Breast epithelium (tissue), 4 donors: ENCODE measurements at regions not wholly inside any gene's neighbourhood (a gene's known extent, or its start where the extent isn't known, plus 50 kb on each side); places are given as distances from the start of the nearest gene placed in this dataset.

Source experiments
- DNase-seq, 2 donors: peaks; one replicate each; pipeline ENCODE4 v3.0.0-alpha.2; 2019; ENCODE audit warnings: low spot score in 2 of 2
- H3K27ac ChIP-seq, 2 donors: fragments of 200-600 bp; sonication (generic) in 1 of 2; one replicate each; pipeline ENCODE4 v1.5.1; 2016 to 2019; ENCODE audit warnings: mild to moderate bottlenecking in 1 of 2
- H3K27me3 ChIP-seq, 2 donors: fragments of 200-600 bp; sonication (generic) in 1 of 2; one replicate each; pipeline versions ENCODE4 v1.5.1 to v1.6.0; 2017 to 2019; ENCODE audit warnings: control low read depth in 1 of 2, mild to moderate bottlenecking in 1 of 2
- H3K36me3 ChIP-seq: fragments of 200-600 bp; one replicate; pipeline ENCODE4 v1.5.1; 2019
- H3K4me1 ChIP-seq, 2 donors: fragments of 200-600 bp; sonication (generic); one replicate each; pipeline ENCODE4 v1.5.1; 2016 to 2019; ENCODE audit warnings: control low read depth in 1 of 2
- H3K4me3 ChIP-seq, 3 donors: fragments of 200-600 bp; sonication (generic); 1 replicate in 2 of 3; 2 replicates in 1 of 3; pipeline ENCODE4 v1.5.1; 2016 to 2019; ENCODE audit warnings: mild to moderate bottlenecking in 3 of 3, moderate library complexity in 2 of 3
- H3K9me3 ChIP-seq, 2 donors: fragments of 200-600 bp; sonication (generic) in 1 of 2; one replicate each; pipeline ENCODE4 v1.5.1; 2016 to 2019; ENCODE audit warnings: control low read depth in 1 of 2
- POLR2A ChIP-seq: fragments of 450-650 bp; IDR thresholded peaks from one replicate; pipeline ENCODE4 v1.6.1; 2016; ENCODE audit warnings: antibody characterized with exemption, mild to moderate bottlenecking, moderate library complexity
- POLR2AphosphoS5 ChIP-seq, 3 donors: sonication (generic); formaldehyde crosslinking; IDR thresholded peaks; one replicate each; pipeline ENCODE4 v1.6.1; 2017; ENCODE audit warnings: antibody characterized with exemption in 3 of 3
- intact Hi-C: fragments of 100-400 bp; cut with DNase I; formaldehyde crosslinking; loops from one replicate; pipeline ENCODE4 v1.15.1; 2023; ENCODE audit warnings: low total_unique reads
- TF ChIP-seq, protein P1 (sequence below), 3 donors: fragments of 450-650 bp; IDR thresholded peaks; one replicate each; pipeline ENCODE4 v1.5.1; 2016 to 2017; ENCODE audit warnings: antibody characterized with exemption in 3 of 3, mild to moderate bottlenecking in 3 of 3, moderate library complexity in 3 of 3

DNA sequence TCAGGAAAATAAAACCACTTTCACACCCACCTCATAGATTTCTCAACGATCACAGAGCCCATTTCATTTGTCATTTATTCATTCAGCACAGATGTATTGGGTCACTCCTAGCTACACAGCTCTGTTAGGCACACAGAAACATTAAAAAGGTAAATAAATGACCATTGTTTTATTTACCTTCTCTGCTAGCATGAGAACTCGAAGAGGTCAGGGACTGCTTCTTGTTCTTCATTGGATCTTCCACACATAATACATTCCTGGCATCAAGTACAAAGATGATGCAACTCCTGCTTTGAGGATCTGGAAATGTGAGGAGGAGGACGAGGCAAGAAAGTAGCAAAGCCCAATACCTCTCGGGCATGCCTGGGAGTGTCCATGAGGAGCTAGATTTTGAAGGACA lies 168.1 kb downstream of the RBM26 start:
- Histone ChIP-seq H3K27ac (no peak overlapping the region), H3K4me3 (no peak overlapping the region), H3K27me3 (no peaks in the 10 kb centered on the region), H3K9me3 (no peaks in the 10 kb centered on the region), H3K36me3 (no peaks in the 10 kb centered on the region), H3K4me1 (no peaks in the 10 kb centered on the region)
- DNase-seq, result no peak
- TF ChIP-seq POLR2AphosphoS5 (IDR thresholded peaks at IDR 0.05) (no peak), POLR2A (no peak)
- TF ChIP-seq, protein P1, sequence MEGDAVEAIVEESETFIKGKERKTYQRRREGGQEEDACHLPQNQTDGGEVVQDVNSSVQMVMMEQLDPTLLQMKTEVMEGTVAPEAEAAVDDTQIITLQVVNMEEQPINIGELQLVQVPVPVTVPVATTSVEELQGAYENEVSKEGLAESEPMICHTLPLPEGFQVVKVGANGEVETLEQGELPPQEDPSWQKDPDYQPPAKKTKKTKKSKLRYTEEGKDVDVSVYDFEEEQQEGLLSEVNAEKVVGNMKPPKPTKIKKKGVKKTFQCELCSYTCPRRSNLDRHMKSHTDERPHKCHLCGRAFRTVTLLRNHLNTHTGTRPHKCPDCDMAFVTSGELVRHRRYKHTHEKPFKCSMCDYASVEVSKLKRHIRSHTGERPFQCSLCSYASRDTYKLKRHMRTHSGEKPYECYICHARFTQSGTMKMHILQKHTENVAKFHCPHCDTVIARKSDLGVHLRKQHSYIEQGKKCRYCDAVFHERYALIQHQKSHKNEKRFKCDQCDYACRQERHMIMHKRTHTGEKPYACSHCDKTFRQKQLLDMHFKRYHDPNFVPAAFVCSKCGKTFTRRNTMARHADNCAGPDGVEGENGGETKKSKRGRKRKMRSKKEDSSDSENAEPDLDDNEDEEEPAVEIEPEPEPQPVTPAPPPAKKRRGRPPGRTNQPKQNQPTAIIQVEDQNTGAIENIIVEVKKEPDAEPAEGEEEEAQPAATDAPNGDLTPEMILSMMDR (IDR thresholded peaks at IDR 0.05), result no peak
- intact Hi-C loops, result no loop called here

DNA sequence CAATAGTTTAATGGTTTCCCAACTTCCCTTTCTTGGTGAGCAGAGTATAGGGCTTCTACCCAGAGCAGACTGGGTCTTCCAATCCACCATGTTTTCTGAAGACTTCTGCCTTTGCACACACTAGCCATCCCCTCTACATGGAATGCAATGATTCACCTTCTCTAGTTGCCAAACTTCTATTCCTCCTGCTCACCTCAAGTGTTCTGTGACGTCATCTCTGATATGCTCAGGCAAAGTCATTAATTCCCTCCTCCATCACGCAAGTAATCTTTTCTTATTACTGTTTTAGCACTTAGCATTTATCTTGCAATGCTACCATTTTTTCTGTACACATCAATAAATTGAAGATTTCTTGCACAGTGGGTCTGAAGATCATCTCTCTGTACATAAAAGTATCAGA lies 174.2 kb downstream of the RBM26 start:
- Histone ChIP-seq H3K27me3 (no peaks in the 10 kb centered on the region), H3K27ac (no peak overlapping the region), H3K4me3 (no peak overlapping the region), H3K4me1 (no peaks in the 10 kb centered on the region), H3K36me3 (no peaks in the 10 kb centered on the region), H3K9me3 (no peaks in the 10 kb centered on the region)
- no peak for DNase-seq
- TF ChIP-seq, protein P1 (IDR thresholded peaks at IDR 0.05), result no peak
- TF ChIP-seq POLR2A (no peak), POLR2AphosphoS5 (IDR thresholded peaks at IDR 0.05) (no peak)
- intact Hi-C loops, result no loop called here

DNA sequence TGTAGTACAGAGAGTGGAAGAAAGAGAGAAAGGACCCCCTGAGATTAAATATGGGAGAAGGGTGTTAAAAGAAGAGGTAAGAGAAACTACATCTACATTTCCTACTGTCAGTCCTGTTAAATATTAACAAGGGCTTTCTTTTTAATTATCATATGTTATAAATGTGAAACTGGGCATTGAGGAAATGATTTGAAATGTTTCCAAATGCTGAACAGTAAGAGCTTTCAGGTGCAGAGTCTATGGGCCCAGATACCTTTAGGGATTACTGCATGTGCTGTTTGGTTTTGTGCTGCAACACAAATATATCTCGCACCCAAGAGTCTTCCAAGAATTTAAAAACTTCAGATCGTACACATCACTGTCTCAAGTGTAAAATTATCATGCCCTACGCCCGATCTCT lies 176.3 kb downstream of the RBM26 start:
- intact Hi-C loops, result no loop called here
- no peak for DNase-seq
- no peaks in the 10 kb centered on the region for H3K27me3 ChIP-seq

DNA sequence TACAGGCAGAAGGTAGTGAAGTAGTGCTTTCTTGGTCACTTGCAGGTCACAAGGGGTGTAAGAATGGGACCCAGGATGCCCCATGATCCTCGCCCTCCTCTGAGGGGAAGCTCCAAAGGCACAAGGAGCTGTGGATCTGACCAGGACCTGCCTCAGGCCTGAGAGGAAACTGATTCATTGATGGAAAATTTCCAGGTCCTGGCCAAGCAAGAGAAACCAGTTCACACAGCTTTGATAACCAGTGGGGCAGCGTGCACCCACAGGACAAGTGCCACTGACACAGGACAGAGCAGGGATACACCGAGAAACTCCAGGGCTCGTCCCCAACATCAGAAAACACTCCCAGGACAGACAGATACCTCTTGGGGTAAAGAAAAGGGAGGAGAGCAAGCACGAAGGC lies 177.1 kb downstream of the RBM26 start:
- TF ChIP-seq, protein P1 (IDR thresholded peaks at IDR 0.05), result no peak
- TF ChIP-seq POLR2AphosphoS5 (IDR thresholded peaks at IDR 0.05), result no peak
- no peak for TF ChIP-seq POLR2A
- intact Hi-C loops, result no loop called here
- Histone ChIP-seq H3K4me3 (no peak overlapping the region), H3K27me3 (no peaks in the 10 kb centered on the region), H3K9me3 (no peaks in the 10 kb centered on the region), H3K36me3 (no peaks in the 10 kb centered on the region), H3K4me1 (no peaks in the 10 kb centered on the region), H3K27ac (no peak overlapping the region)
- DNase-seq, result no peak

More for the DNA sequence above, 176.3 kb downstream of the RBM26 start:
- Histone ChIP-seq H3K4me3 (no peak overlapping the region), H3K27ac (no peak overlapping the region), H3K36me3 (no peaks in the 10 kb centered on the region), H3K4me1 (no peaks in the 10 kb centered on the region), H3K9me3 (no peaks in the 10 kb centered on the region)
- TF ChIP-seq POLR2A (no peak), POLR2AphosphoS5 (IDR thresholded peaks at IDR 0.05) (no peak)
- TF ChIP-seq, protein P1 (IDR thresholded peaks at IDR 0.05), result no peak

DNA sequence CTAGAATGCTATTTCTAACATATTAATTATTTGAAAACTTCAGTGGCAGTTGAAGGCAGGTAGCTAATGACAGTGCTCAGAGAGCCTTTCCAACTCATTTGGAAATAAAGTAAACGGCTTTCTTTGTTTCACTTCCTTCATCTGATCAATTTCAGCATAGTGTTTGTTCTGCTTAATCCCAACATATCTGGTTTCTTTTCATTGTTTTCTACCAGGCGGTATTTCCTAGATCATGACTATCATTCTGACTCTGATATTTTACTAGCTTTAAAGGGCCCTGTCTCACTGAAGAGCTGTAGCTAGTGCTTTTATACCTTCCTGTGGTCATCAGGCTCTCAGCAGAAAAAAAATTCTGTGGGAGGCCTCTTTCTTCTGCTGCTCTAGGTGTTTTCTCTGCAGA lies 178.6 kb downstream of the RBM26 start:
- Histone ChIP-seq H3K27me3 (no peaks in the 10 kb centered on the region), H3K4me3 (no peak overlapping the region), H3K4me1 (no peaks in the 10 kb centered on the region), H3K9me3 (no peaks in the 10 kb centered on the region), H3K36me3 (no peaks in the 10 kb centered on the region), H3K27ac (no peak overlapping the region)
- intact Hi-C loops, result no loop called here
- TF ChIP-seq, protein P1 (IDR thresholded peaks at IDR 0.05), result no peak
- TF ChIP-seq POLR2AphosphoS5 (IDR thresholded peaks at IDR 0.05), result no peak
- no peak for TF ChIP-seq POLR2A
- no peak for DNase-seq
